Esophagus squamous epithelium (tissue), 5 donors: ENCODE measurements at regions not wholly inside any gene's neighbourhood (a gene's known extent, or its start where the extent isn't known, plus 50 kb on each side); places are given as distances from the start of the nearest gene placed in this dataset.

Source experiments
- DNase-seq: peaks from one replicate; lab custom pipeline; 2025; lab: John Stamatoyannopoulos, UW
- H3K27ac ChIP-seq, 4 donors: fragments of 200-600 bp; sonication (generic); one replicate each; pipeline ENCODE4 v1.5.1; 2016 to 2019; ENCODE audit warnings: mild to moderate bottlenecking in 1 of 4
- H3K27me3 ChIP-seq, 4 donors: fragments of 200-600 bp; sonication (generic); 1 replicate in 3 of 4; 2 replicates in 1 of 4; pipeline versions ENCODE4 v1.5.1 to v1.6.0; 2017 to 2021; ENCODE audit warnings: antibody characterized with exemption in 1 of 4
- H3K36me3 ChIP-seq, 3 donors: fragments of 200-600 bp; sonication (generic); one replicate each; pipeline ENCODE4 v1.5.1; 2016 to 2019
- H3K4me1 ChIP-seq, 3 donors: fragments of 200-600 bp; sonication (generic); one replicate each; pipeline ENCODE4 v1.5.1; 2017 to 2019
- H3K4me3 ChIP-seq, 4 donors: fragments of 200-600 bp; sonication (generic); 1 replicate in 3 of 4; 2 replicates in 1 of 4; pipeline ENCODE4 v1.5.1; 2016 to 2019; ENCODE audit warnings: mild to moderate bottlenecking in 2 of 4, moderate library complexity in 1 of 4
- H3K9me3 ChIP-seq, 3 donors: fragments of 200-600 bp; sonication (generic); one replicate each; pipeline ENCODE4 v1.5.1; 2016 to 2019
- POLR2A ChIP-seq, 4 donors: fragments of 450-650 bp; IDR thresholded peaks; one replicate each; pipeline ENCODE4 v1.6.1; 2017; ENCODE audit warnings: antibody characterized with exemption in 4 of 4, mild to moderate bottlenecking in 4 of 4, moderate library complexity in 3 of 4
- WGBS, 2 donors: methylation state at CpG; one replicate each; pipeline ENCODE4 v1.1.5; 2018; 5-methylcytosine and 5-hydroxymethylcytosine counted together
- intact Hi-C: fragments of 100-400 bp; cut with DNase I; formaldehyde crosslinking; loops from one replicate; pipeline ENCODE4 v1.15.0; 2022
- TF ChIP-seq, protein P1 (sequence below), 6 experiments: fragments of 450-650 bp in 4 of 6; fragments of 200-600 bp in 2 of 6; sonication (generic) in 2 of 6; IDR thresholded peaks; one replicate each; pipeline ENCODE4 v1.5.1; 2016 to 2019; ENCODE audit warnings: antibody characterized with exemption in 6 of 6, mild to moderate bottlenecking in 4 of 6, moderate library complexity in 4 of 6
- donor health status: DM: yes; HTN: yes; CAD: no.

DNA sequence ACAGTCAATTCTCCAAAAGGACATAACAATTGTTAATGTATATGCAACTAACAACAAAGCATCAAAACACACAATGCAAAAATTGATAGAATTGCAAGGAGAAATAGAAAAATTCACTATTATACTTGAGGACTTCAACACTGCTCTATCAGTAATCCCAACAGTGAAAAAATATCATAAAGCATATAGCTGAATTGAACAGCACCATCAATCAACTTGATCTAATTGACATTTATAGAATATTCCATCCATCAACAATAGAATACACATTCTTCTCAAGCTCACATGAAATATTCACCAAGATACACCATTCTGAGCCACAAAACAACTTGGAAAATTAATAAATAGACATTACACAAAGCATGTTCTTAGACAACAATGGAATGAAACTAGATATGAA is 60.1 kb upstream of the ASXL3 start:
- H3K27me3 ChIP-seq: no peaks in the 10 kb centered on the region
- intact Hi-C loops: no loop called here
- H3K4me1 ChIP-seq: no peaks in the 10 kb centered on the region
- no peak overlapping the region for H3K4me3 ChIP-seq
- no peak for TF ChIP-seq POLR2A (IDR thresholded peaks at IDR 0.05)
- TF ChIP-seq, protein P1, sequence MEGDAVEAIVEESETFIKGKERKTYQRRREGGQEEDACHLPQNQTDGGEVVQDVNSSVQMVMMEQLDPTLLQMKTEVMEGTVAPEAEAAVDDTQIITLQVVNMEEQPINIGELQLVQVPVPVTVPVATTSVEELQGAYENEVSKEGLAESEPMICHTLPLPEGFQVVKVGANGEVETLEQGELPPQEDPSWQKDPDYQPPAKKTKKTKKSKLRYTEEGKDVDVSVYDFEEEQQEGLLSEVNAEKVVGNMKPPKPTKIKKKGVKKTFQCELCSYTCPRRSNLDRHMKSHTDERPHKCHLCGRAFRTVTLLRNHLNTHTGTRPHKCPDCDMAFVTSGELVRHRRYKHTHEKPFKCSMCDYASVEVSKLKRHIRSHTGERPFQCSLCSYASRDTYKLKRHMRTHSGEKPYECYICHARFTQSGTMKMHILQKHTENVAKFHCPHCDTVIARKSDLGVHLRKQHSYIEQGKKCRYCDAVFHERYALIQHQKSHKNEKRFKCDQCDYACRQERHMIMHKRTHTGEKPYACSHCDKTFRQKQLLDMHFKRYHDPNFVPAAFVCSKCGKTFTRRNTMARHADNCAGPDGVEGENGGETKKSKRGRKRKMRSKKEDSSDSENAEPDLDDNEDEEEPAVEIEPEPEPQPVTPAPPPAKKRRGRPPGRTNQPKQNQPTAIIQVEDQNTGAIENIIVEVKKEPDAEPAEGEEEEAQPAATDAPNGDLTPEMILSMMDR (IDR thresholded peaks at IDR 0.05): no peak
- no peaks in the 10 kb centered on the region for H3K36me3 ChIP-seq
- no peak for DNase-seq
- H3K9me3 ChIP-seq: peaks cover 0 to 5% (median 0%) of the 10 kb centered on the region in 3 donors
- H3K27ac ChIP-seq: no peak overlapping the region

DNA sequence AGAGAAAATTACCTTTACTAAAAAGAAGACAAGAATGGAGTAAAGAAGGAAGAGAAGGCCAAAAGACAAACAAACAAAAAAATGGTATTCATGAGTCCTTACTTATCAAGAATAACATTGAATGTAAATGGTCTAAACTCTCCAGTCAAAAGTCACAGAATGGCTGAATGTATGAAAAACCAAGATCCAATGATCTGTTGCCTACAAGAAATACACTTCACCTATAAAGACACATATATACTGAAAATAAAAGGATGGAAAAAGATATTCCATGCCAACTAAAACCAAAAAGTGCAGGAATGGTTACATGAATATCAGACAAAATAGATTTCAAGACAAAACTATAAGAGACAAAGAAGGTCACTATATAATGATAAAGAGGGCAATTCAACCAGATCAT is 65.0 kb upstream of the ASXL3 start:
- no peak for TF ChIP-seq POLR2A (IDR thresholded peaks at IDR 0.05)
- TF ChIP-seq, protein P1 (IDR thresholded peaks at IDR 0.05): no peak
- no peaks in the 10 kb centered on the region for H3K27me3 ChIP-seq
- H3K4me3 ChIP-seq: no peak overlapping the region
- intact Hi-C loops: no loop called here
- no peaks in the 10 kb centered on the region for H3K36me3 ChIP-seq
- H3K27ac ChIP-seq: no peak overlapping the region
- H3K4me1 ChIP-seq: no peaks in the 10 kb centered on the region
- no peak for DNase-seq
- peaks cover 0 to 5% (median 0%) of the 10 kb centered on the region in 3 donors for H3K9me3 ChIP-seq

DNA sequence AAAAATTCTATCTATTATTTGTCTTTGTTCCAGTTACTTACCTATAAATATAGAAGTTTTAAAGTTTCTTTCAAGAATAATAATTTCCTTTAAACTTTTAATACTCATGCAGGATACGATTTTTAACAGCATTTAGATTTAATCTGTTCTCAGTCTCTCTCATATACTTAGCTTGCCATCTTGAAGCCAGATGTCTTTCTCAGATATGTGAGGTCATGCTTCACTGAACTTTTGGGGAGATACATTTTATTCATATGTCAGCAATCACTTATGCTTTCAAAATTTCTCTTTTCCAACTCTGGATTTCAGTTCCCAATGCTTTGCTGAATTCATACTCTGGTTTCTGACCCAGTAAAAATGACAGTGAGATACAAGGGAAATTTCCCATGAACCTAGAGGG is 66.5 kb upstream of the CCDC178 start:
- intact Hi-C loops: no loop called here
- Histone ChIP-seq H3K27me3 (no peaks in the 10 kb centered on the region), H3K4me3 (no peak overlapping the region), H3K9me3 (no peaks in the 10 kb centered on the region), H3K4me1 (no peaks in the 10 kb centered on the region), H3K27ac (no peak overlapping the region), H3K36me3 (no peaks in the 10 kb centered on the region)
- no peak for DNase-seq
- WGBS, 2 donors: 65 to 70% methylated on average over 1 of the region's 1 CpG
- TF ChIP-seq POLR2A (IDR thresholded peaks at IDR 0.05): no peak
- TF ChIP-seq, protein P1 (IDR thresholded peaks at IDR 0.05): no peak

DNA sequence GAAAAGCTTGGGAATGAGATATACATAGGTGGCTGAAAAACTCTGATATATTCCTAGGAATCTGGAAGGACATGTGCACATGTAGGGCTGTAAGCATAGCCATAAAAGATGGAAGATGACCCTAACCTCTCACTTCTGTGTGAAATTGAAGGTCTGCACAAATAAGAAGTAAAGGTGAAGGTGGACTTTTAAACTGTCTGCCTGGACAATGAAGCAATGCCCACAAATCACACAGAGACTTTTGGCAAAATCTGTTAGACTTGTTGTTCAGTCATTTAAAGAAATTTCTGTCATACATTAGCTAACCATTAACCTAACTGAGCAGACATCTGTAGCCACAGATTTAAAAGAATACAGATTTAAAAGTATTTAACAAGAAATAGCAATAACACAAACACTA is 65.3 kb upstream of the CCDC178 start:
- Histone ChIP-seq H3K36me3 (no peaks in the 10 kb centered on the region), H3K9me3 (no peaks in the 10 kb centered on the region), H3K4me1 (no peaks in the 10 kb centered on the region), H3K4me3 (no peak overlapping the region), H3K27ac (no peak overlapping the region), H3K27me3 (no peaks in the 10 kb centered on the region)
- intact Hi-C loops: no loop called here
- TF ChIP-seq POLR2A (IDR thresholded peaks at IDR 0.05): no peak
- TF ChIP-seq, protein P1 (IDR thresholded peaks at IDR 0.05): no peak
- DNase-seq: no peak

DNA sequence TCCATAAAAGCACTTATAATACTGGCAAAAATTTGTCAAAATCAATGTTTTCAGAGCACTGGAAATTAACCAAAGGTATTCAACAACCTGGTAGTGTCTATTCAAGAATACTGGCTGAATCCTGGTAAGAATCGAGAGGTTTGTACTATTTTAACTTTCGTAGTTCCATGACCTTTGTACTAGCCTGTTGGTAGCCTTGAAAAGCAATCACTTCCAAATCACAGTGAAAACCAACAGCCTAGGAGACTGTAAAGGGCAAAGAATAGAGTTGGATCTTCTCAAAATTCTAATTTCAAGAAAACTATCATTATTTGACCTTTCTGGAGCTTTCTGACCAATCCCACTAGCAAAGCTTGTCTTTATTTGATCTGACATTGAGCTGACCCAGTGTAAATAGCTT is 64.8 kb upstream of the CCDC178 start:
- Histone ChIP-seq H3K27me3 (no peaks in the 10 kb centered on the region), H3K36me3 (no peaks in the 10 kb centered on the region), H3K9me3 (no peaks in the 10 kb centered on the region), H3K4me1 (no peaks in the 10 kb centered on the region), H3K4me3 (no peak overlapping the region), H3K27ac (no peak overlapping the region)
- TF ChIP-seq, protein P1 (IDR thresholded peaks at IDR 0.05): no peak
- TF ChIP-seq POLR2A (IDR thresholded peaks at IDR 0.05): no peak
- 81 to 84% methylated on average over 2 of the region's 2 CpGs for WGBS, 2 donors
- intact Hi-C loops: no loop called here
- DNase-seq: no peak
